H1 (cell line): ENCODE measurements at regions not wholly inside any gene's neighbourhood (a gene's known extent, or its start where the extent isn't known, plus 50 kb on each side); places are given as distances from the start of the nearest gene placed in this dataset.

ENCODE experiments used
- BCL11A ChIP-seq, 2 experiments: IDR thresholded peaks; one replicate each; pipeline ENCODE4 v1.6.1; 2011; ENCODE audit warnings: low read depth in 2 of 2, low read length in 2 of 2, mild to moderate bottlenecking in 2 of 2
- CTBP2 ChIP-seq: IDR thresholded peaks from 2 replicates; pipeline ENCODE4 v1.7.0; 2011; ENCODE audit warnings: borderline replicate concordance, mild to moderate bottlenecking, moderate library complexity, mixed read lengths, low read length; ENCODE audit not compliant: insufficient read depth, insufficient read length
- CTCF ChIP-seq, 3 experiments: IDR thresholded peaks; 1 replicate in 2 of 3; 2 replicates in 1 of 3; pipeline versions ENCODE4 v1.5.1 to v1.6.1; 2011; ENCODE audit warnings: low read length in 3 of 3, mild to moderate bottlenecking in 3 of 3, inconsistent platforms in 2 of 3, low read depth in 1 of 3, moderate library complexity in 1 of 3; ENCODE audit not compliant: insufficient read depth in 1 of 3; ENCODE audit errors: control extremely low read depth in 1 of 3
- EP300 ChIP-seq, 2 experiments: IDR thresholded peaks; 1 replicate in 1 of 2; 2 replicates in 1 of 2; pipeline ENCODE4 v1.6.1; 2011 to 2012; ENCODE audit warnings: low read depth in 2 of 2, low read length in 2 of 2, mild to moderate bottlenecking in 2 of 2, borderline replicate concordance in 1 of 2, inconsistent platforms in 1 of 2, moderate library complexity in 1 of 2
- HDAC6 ChIP-seq: IDR thresholded peaks from one replicate; pipeline ENCODE4 v1.7.1; 2012; ENCODE audit warnings: low read depth, mild to moderate bottlenecking, inconsistent platforms, low read length, moderate library complexity
- MAX ChIP-seq: IDR thresholded peaks from 2 replicates; pipeline ENCODE4 v1.6.1; 2012; ENCODE audit warnings: inconsistent platforms
- POLR2A ChIP-seq, 2 experiments: IDR thresholded peaks; 1 replicate in 1 of 2; 2 replicates in 1 of 2; pipeline ENCODE4 v1.6.1; 2011; ENCODE audit warnings: low read depth in 2 of 2, low read length in 2 of 2, mild to moderate bottlenecking in 2 of 2; ENCODE audit errors: control extremely low read depth in 1 of 2
- SP1 ChIP-seq: IDR thresholded peaks from 2 replicates; pipeline ENCODE4 v1.6.1; 2011; ENCODE audit warnings: low read depth, low read length
- SP4 ChIP-seq: IDR thresholded peaks from 2 replicates; pipeline ENCODE4 v1.6.1; 2012; ENCODE audit warnings: low read length, inconsistent platforms
- TEAD4 ChIP-seq: IDR thresholded peaks from 2 replicates; pipeline ENCODE4 v1.6.1; 2012; ENCODE audit warnings: low read depth, low read length, inconsistent platforms, mixed read lengths

GRCh38 chr18:47389210-47389609, 137.8 kb upstream of the SKOR2 start:
- TF ChIP-seq POLR2A (IDR thresholded peaks at IDR 0.05; ENCODE audit: control extremely low read depth in 1 of 2, low read depth in 2 of 2, low read length in 2 of 2) (no peak), MAX (no peak), CTBP2 (no peak), TEAD4 (no peak), BCL11A (IDR thresholded peaks at IDR 0.05; ENCODE audit: low read depth in 2 of 2, low read length in 2 of 2) (no peak), EP300 (IDR thresholded peaks at IDR 0.05; ENCODE audit: borderline replicate concordance in 1 of 2, low read depth in 2 of 2, low read length in 2 of 2) (no peak), CTCF (IDR thresholded peaks at IDR 0.05; ENCODE audit: control extremely low read depth in 1 of 3, insufficient read depth in 1 of 3, low read depth in 1 of 3, low read length in 3 of 3) (no peak), HDAC6 (no peak), SP1 (no peak), SP4 (no peak)
